HL-60 (cell line): ENCODE measurements at regions not wholly inside any gene's neighbourhood (a gene's known extent, or its start where the extent isn't known, plus 50 kb on each side); places are given as distances from the start of the nearest gene placed in this dataset.

ENCODE experiments used
- DNase-seq, 2 experiments: peaks; one replicate each; pipeline ENCODE4 v3.0.0-alpha.2; 2010 to 2020; ENCODE audit warnings: low read depth in 1 of 2, low spot score in 1 of 2
- H3K27ac ChIP-seq: fragments of 250-450 bp; sonication (Bioruptor Pico); replicated peaks from 2 replicates; pipeline ENCODE4 v1.5.1; 2020; ENCODE audit warnings: mild to moderate bottlenecking, moderate library complexity
- H3K27me3 ChIP-seq: fragments of 250-450 bp; sonication (Bioruptor Pico); 2 replicates; pipeline ENCODE4 v1.5.1; 2021; ENCODE audit warnings: mild to moderate bottlenecking, moderate library complexity; ENCODE audit not compliant: insufficient read depth, poor library complexity, severe bottlenecking
- H3K4me3 ChIP-seq: replicated peaks from 2 replicates; pipeline ENCODE4 v1.5.1; 2011; ENCODE audit warnings: mild to moderate bottlenecking, control low read depth, low read length; ENCODE audit not compliant: insufficient read depth
- GABPA ChIP-seq: IDR thresholded peaks from 2 replicates; pipeline ENCODE4 v1.6.1; 2012; ENCODE audit warnings: low read depth
- POLR2AphosphoS5 ChIP-seq: IDR thresholded peaks from 2 replicates; pipeline ENCODE4 v1.6.1; 2012; ENCODE audit warnings: low read depth
- SPI1 ChIP-seq: IDR thresholded peaks from 2 replicates; pipeline ENCODE4 v1.6.1; 2012; ENCODE audit warnings: low read depth, mild to moderate bottlenecking, borderline replicate concordance
- TF ChIP-seq, protein P1 (sequence below): IDR thresholded peaks from one replicate; pipeline ENCODE4 v1.5.1; 2011; ENCODE audit warnings: low read length, control low read depth, inconsistent platforms; ENCODE audit not compliant: insufficient read depth
- TF ChIP-seq, protein P2 (sequence below): IDR thresholded peaks from 2 replicates; pipeline ENCODE4 v1.6.1; 2012; ENCODE audit warnings: low read depth; ENCODE audit not compliant: insufficient replicate concordance

DNA sequence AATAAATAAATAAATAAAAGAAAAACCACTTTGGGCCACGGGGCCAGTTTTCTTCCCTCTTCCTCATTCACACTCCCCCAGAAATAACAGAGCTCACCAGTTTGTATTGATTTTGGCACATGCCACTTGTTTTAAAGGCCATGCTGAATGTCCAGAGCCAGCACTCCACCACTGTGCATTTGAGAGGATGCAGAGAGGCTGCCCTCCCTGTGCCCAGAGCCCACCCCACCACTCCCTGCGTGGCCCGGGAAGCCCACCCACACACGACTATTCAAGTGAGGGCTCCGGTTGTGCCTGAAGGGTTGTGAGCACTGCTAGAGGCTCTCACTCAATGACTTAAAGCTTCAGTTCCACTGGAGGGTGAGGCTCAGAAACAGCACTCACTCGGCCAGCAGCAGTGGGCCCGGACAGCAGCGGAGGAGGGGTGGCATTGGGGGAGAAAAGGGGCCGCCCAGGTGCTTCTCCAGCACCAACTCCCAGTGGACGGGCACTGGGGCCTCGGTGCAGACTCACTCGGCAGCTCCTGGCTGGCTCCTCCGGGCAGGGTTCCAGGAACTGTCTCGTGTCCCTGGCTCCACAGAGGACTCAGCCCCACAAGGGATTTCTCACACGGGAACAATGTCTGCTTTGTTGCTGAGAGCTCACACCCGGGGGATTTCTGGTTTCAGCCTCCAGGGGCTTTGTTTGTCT is 112.7 kb downstream of the SHANK2 start:
- Histone ChIP-seq H3K27me3 (no peaks in the 10 kb centered on the region), H3K27ac (no peak overlapping the region), H3K4me3 (no peak overlapping the region)
- TF ChIP-seq GABPA, result no peak
- TF ChIP-seq, protein P1, sequence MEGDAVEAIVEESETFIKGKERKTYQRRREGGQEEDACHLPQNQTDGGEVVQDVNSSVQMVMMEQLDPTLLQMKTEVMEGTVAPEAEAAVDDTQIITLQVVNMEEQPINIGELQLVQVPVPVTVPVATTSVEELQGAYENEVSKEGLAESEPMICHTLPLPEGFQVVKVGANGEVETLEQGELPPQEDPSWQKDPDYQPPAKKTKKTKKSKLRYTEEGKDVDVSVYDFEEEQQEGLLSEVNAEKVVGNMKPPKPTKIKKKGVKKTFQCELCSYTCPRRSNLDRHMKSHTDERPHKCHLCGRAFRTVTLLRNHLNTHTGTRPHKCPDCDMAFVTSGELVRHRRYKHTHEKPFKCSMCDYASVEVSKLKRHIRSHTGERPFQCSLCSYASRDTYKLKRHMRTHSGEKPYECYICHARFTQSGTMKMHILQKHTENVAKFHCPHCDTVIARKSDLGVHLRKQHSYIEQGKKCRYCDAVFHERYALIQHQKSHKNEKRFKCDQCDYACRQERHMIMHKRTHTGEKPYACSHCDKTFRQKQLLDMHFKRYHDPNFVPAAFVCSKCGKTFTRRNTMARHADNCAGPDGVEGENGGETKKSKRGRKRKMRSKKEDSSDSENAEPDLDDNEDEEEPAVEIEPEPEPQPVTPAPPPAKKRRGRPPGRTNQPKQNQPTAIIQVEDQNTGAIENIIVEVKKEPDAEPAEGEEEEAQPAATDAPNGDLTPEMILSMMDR, result no peak
- TF ChIP-seq, protein P2, sequence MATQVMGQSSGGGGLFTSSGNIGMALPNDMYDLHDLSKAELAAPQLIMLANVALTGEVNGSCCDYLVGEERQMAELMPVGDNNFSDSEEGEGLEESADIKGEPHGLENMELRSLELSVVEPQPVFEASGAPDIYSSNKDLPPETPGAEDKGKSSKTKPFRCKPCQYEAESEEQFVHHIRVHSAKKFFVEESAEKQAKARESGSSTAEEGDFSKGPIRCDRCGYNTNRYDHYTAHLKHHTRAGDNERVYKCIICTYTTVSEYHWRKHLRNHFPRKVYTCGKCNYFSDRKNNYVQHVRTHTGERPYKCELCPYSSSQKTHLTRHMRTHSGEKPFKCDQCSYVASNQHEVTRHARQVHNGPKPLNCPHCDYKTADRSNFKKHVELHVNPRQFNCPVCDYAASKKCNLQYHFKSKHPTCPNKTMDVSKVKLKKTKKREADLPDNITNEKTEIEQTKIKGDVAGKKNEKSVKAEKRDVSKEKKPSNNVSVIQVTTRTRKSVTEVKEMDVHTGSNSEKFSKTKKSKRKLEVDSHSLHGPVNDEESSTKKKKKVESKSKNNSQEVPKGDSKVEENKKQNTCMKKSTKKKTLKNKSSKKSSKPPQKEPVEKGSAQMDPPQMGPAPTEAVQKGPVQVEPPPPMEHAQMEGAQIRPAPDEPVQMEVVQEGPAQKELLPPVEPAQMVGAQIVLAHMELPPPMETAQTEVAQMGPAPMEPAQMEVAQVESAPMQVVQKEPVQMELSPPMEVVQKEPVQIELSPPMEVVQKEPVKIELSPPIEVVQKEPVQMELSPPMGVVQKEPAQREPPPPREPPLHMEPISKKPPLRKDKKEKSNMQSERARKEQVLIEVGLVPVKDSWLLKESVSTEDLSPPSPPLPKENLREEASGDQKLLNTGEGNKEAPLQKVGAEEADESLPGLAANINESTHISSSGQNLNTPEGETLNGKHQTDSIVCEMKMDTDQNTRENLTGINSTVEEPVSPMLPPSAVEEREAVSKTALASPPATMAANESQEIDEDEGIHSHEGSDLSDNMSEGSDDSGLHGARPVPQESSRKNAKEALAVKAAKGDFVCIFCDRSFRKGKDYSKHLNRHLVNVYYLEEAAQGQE, result no peak
- no peak for TF ChIP-seq SPI1
- TF ChIP-seq POLR2AphosphoS5, result no peak
- no peak for DNase-seq

DNA sequence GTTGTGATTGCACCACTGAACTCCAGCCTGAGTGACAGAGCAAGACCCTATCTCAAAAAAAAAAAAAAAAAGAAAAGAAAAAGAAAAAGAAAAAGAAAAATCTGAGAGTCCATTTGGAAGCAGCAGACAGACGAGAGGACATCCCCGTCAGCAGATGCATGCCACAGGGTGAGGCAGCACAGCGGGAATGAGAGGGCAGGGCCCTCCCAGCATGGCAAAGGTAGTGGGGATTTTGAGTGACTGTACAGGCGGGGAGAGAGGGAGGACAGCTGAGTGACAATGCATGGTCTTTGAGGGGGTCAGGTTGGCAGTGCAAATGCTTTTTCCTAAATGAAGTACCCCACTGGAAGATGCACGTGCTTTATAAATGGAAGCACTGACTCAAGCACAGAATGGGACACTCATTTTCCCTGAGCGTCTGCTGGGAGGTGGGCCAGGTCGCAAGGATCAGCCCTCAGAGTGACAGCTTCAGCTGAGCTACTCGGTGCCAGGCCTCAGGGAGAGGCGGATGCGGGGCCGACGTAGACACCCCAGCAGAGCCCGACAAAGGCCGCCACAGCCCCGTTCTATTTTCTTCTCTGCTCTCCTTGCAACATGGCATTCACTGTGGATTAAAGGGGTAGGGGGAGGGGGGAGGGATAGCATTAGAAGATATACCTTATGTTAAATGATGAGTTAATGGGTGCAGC is 113.5 kb downstream of the SHANK2 start:
- H3K27me3 ChIP-seq, result no peaks in the 10 kb centered on the region
- TF ChIP-seq, protein P1, result no peak
- TF ChIP-seq, protein P2, result no peak
- no peak for TF ChIP-seq GABPA
- TF ChIP-seq SPI1, result no peak
- no peak for TF ChIP-seq POLR2AphosphoS5
- no peak for DNase-seq
- no peak overlapping the region for H3K4me3 ChIP-seq
- no peak overlapping the region for H3K27ac ChIP-seq

GRCh38 chr11:71137376-71137775 is 115.0 kb downstream of the SHANK2 start:
- Histone ChIP-seq H3K4me3 (no peak overlapping the region), H3K27me3 (no peaks in the 10 kb centered on the region), H3K27ac (no peak overlapping the region)
- TF ChIP-seq, protein P1, result no peak
- no peak for TF ChIP-seq POLR2AphosphoS5
- TF ChIP-seq SPI1, result no peak
- TF ChIP-seq, protein P2, result no peak
- TF ChIP-seq GABPA, result no peak
- DNase-seq, result no peak
